Panc1 (cell line): ENCODE measurements at regions not wholly inside any gene's neighbourhood (a gene's known extent, or its start where the extent isn't known, plus 50 kb on each side); places are given as distances from the start of the nearest gene placed in this dataset.

ENCODE experiments used
- ATAC-seq: fragments of 200-7000 bp; cut with Tn5 transposase; 2 replicates; pipeline ENCODE4 v1.9.1; 2020; ENCODE audit warnings: mild to moderate bottlenecking, moderate library complexity
- BruUV-seq: library from RNA; stranded (reverse); fragments of 400-500 nt; replicated peaks from 2 replicates; lab custom pipeline; 2021; lab: Mats Ljungman, UMichigan
- CTCF ChIA-PET: fragments of 300-600 bp; sonication (Branson Sonifier 250); formaldehyde crosslinking; loops from one replicate; lab custom pipeline; 2022; ENCODE audit warnings: antibody characterized with exemption; lab: Charles Lee
- POLR2A ChIA-PET: fragments of 300-600 bp; sonication (Branson Sonifier 250); formaldehyde crosslinking; loops from one replicate; lab custom pipeline; 2022; ENCODE audit warnings: antibody characterized with exemption; lab: Charles Lee
- DNase-seq: peaks from one replicate; pipeline ENCODE4 v3.0.0-alpha.2; 2010; ENCODE audit warnings: low read depth, low spot score
- H3K27ac ChIP-seq: 2 replicates; pipeline ENCODE4 v1.5.1; 2011; ENCODE audit warnings: mild to moderate bottlenecking, low read length, inconsistent platforms
- H3K27me3 ChIP-seq: fragments of 200-500 bp; sonication (Bioruptor generic); 2 replicates; pipeline ENCODE4 v1.6.0; 2014; ENCODE audit warnings: low read length, inconsistent platforms; ENCODE audit not compliant: control insufficient read depth, insufficient read depth
- H3K36me3 ChIP-seq: fragments of 200-500 bp; sonication (Bioruptor generic); 2 replicates; pipeline ENCODE4 v1.5.1; 2014; ENCODE audit warnings: inconsistent platforms, mild to moderate bottlenecking, low read length, moderate library complexity; ENCODE audit not compliant: control insufficient read depth, insufficient read depth
- H3K4me1 ChIP-seq: 2 replicates; pipeline ENCODE4 v1.5.1; 2011; ENCODE audit warnings: inconsistent platforms, mild to moderate bottlenecking, low read length, moderate library complexity; ENCODE audit not compliant: control insufficient read depth, insufficient read depth
- H3K4me3 ChIP-seq, 2 experiments: 2 replicates each; pipeline ENCODE4 v1.5.1; 2011 to 2012; ENCODE audit warnings: low read depth in 2 of 2, low read length in 2 of 2, mild to moderate bottlenecking in 2 of 2, inconsistent platforms in 1 of 2, moderate library complexity in 1 of 2
- H3K9me3 ChIP-seq: fragments of 200-500 bp; sonication (Bioruptor generic); 2 replicates; pipeline ENCODE4 v1.5.1; 2014; ENCODE audit warnings: low read depth, mild to moderate bottlenecking, inconsistent platforms, low read length, moderate library complexity; ENCODE audit not compliant: control insufficient read depth, insufficient read depth
- CTCF ChIP-seq: fragments of 450-650 bp; IDR thresholded peaks from 2 replicates; pipeline ENCODE4 v1.5.1; 2017; ENCODE audit warnings: mild to moderate bottlenecking
- POLR2AphosphoS5 ChIP-seq: IDR thresholded peaks from 2 replicates; pipeline ENCODE4 v1.6.1; 2012; ENCODE audit warnings: mild to moderate bottlenecking, low read depth, low read length, moderate library complexity
- REST ChIP-seq, 2 experiments: IDR thresholded peaks; 2 replicates each; pipeline ENCODE4 v1.6.1; 2011 to 2012; ENCODE audit warnings: low read depth in 2 of 2, control low read depth in 1 of 2, low read length in 1 of 2, mild to moderate bottlenecking in 1 of 2, moderate library complexity in 1 of 2; ENCODE audit not compliant: insufficient read depth in 1 of 2
- SIN3A ChIP-seq: IDR thresholded peaks from 2 replicates; pipeline ENCODE4 v1.6.1; 2012; ENCODE audit warnings: low read depth, mild to moderate bottlenecking, low read length, moderate library complexity, borderline replicate concordance; ENCODE audit not compliant: insufficient read depth
- TCF7L2 ChIP-seq: IDR thresholded peaks from 2 replicates; pipeline ENCODE4 v1.6.1; 2011; ENCODE audit warnings: mild to moderate bottlenecking, low read depth, low read length, inconsistent platforms
- in situ Hi-C: cut with HindIII; loops from 2 replicates; pipeline ENCODE4 v1.10.0; 2016; ENCODE audit warnings: low sequenced_read_pairs, low pct_unique_long_range_greater_than_20kb
- intact Hi-C: fragments of 100-400 bp; cut with micrococcal nuclease; formaldehyde crosslinking; loops from one replicate; pipeline ENCODE4 v1.10.0; 2022; ENCODE audit not compliant: unreplicated experiment

GRCh38 chr17:72304859-72305258 is 184.0 kb downstream of the SOX9 start:
- POLR2A ChIA-PET: interaction anchor here (1.2 kb wide), 1 partner anchor 8 kb away, joined by 3 read pairs; no protein-coding TSS in a partner anchor
- Histone ChIP-seq H3K9me3 (no peaks in the 10 kb centered on the region), H3K4me1 (peaks cover 5% of the 10 kb centered on the region; the same call in 1 of the 2 replicates), H3K36me3 (no peaks in the 10 kb centered on the region), H3K4me3 (no peak overlapping the region), H3K27ac (no peak overlapping the region), H3K27me3 (no peaks in the 10 kb centered on the region)
- intact Hi-C loops: no loop called here
- ATAC-seq (no peak), DNase-seq (no peak)
- CTCF ChIA-PET: no interaction called here
- BruUV-seq: no TSS peak
- TF ChIP-seq REST (IDR thresholded peaks at IDR 0.05; ENCODE audit: insufficient read depth in 1 of 2, low read depth in 2 of 2, low read length in 1 of 2) (no peak), CTCF (no peak), SIN3A (no peak), POLR2AphosphoS5 (no peak), TCF7L2 (no peak)
- in situ Hi-C loops: no loop called here

DNA sequence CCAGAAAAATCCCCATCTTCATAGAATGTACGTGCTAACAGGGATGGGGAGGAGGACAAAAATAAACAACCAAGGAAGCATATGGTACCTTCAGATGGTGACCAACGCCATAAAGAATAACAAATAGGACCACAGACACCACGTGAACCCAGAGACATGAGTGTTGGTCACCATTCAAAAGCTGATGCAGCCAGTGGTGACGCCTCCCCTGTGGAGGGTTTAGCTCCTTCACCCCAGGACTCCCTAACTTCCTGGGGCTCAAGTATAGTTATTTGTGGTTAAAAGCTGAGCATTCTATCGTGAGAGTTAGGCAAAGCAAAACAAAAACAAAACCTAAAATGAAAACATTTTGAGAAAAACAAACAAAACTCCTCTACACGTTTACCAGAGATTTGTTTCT is 184.7 kb downstream of the SOX9 start:
- intact Hi-C loops (no loop called here), in situ Hi-C loops (no loop called here)
- H3K4me1 ChIP-seq: peaks cover 5% of the 10 kb centered on the region; the same call in 1 of the 2 replicates
- no peaks in the 10 kb centered on the region for H3K27me3 ChIP-seq
- TF ChIP-seq POLR2AphosphoS5: no peak
- TF ChIP-seq TCF7L2: no peak
- TF ChIP-seq SIN3A: no peak
- TF ChIP-seq CTCF: no peak
- TF ChIP-seq REST (IDR thresholded peaks at IDR 0.05; ENCODE audit: insufficient read depth in 1 of 2, low read depth in 2 of 2, low read length in 1 of 2): no peak
- H3K4me3 ChIP-seq: no peak overlapping the region
- CTCF ChIA-PET: no interaction called here
- H3K27ac ChIP-seq: no peak overlapping the region
- no peaks in the 10 kb centered on the region for H3K9me3 ChIP-seq
- DNase-seq: no peak
- POLR2A ChIA-PET: interaction anchor here (1.2 kb wide), 1 partner anchor 9 kb away, joined by 3 read pairs; no protein-coding TSS in a partner anchor
- ATAC-seq: no peak
- BruUV-seq: no TSS peak
- H3K36me3 ChIP-seq: no peaks in the 10 kb centered on the region
